WI38 (cell line): ENCODE measurements at regions not wholly inside any gene's neighbourhood (a gene's known extent, or its start where the extent isn't known, plus 50 kb on each side); places are given as distances from the start of the nearest gene placed in this dataset.
"Not testable (repeated sequence)": the region's sequence is repeated elsewhere in the genome, so short reads cannot be mapped to it uniquely, and the experiment has no call there.

Source experiments
- H3K4me3 ChIP-seq: 2 replicates; pipeline ENCODE4 v1.5.1; 2011; ENCODE audit warnings: low read depth, mild to moderate bottlenecking, control low read depth, low read length
- CTCF ChIP-seq: IDR thresholded peaks from 2 replicates; pipeline ENCODE4 v1.5.1; 2012; ENCODE audit warnings: low read depth, mild to moderate bottlenecking, control low read depth, low read length

GRCh38 chr12:131192951-131193350 lies 239.2 kb downstream of the ADGRD1 start:
- no peak overlapping the region for H3K4me3 ChIP-seq
- no peak for TF ChIP-seq CTCF

DNA sequence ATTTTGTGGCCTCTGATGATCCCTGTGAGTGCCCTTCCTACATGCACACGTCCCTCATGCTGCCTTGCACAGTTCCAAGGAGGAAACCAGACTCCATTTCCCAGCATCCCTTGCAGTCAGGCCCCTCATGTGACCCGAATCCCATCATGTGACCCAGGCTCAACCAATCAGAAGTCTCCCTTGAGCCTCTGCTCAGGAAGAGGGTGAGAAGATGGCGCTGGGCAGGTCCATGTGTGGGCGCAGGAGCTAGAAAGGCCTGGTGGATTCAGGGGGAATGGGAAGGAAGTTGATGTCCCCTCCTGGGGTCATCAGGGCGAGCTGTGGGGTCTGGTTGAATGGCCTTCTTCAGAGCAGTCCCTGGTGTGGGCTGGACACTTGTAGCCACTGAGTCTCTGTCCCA lies 240.5 kb downstream of the ADGRD1 start:
- no peak for TF ChIP-seq CTCF
- no peak overlapping the region for H3K4me3 ChIP-seq

DNA sequence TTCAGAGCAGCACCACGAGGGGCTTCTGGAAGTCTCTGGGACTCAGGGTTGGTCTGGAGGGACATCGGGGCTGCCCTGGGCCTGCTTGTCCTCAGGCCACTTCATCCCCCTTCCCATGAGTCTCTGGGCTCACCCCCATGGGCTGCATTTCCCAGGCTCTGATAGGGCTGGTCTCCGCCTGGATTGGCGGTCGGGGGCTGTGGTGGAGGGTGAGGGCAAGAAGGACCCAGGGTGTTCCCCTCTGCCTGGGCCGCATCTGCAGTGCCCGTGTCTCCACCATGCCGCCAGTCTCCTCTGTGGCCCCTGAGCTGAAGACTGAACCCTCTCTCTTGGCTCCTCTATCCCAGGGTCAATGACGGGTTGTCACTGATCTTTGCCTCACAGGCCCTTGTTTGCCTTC lies 242.1 kb downstream of the ADGRD1 start:
- TF ChIP-seq CTCF: no peak
- H3K4me3 ChIP-seq: no peak overlapping the region

DNA sequence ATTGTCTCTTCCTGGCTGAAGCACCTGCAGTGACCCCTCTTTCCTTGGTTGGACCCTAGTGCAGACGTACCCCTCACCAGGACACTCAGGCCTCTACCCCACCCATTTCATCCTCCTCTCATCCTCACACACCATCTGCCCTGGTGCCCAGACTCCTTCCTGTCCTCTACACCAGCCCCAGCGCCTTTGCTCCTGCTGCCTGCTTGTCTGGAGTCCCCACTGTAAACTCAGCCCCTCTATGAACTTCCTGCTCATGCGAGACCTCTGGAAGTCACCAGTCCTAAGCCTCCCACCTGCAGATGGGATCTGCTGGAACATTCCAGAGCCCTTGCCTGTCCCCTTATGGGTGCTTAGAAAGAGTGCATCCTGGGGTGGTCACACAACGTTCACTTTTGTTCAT lies 242.5 kb downstream of the ADGRD1 start:
- TF ChIP-seq CTCF: no peak
- no peak overlapping the region for H3K4me3 ChIP-seq

- no peak for TF ChIP-seq CTCF
- no peak overlapping the region for H3K4me3 ChIP-seq
Measured at GRCh38 chr12:131197490-131197889, 243.8 kb downstream of the ADGRD1 start.

GRCh38 chr12:131199221-131199620 lies 245.5 kb downstream of the ADGRD1 start:
- TF ChIP-seq CTCF: no peak
- no peak overlapping the region for H3K4me3 ChIP-seq

DNA sequence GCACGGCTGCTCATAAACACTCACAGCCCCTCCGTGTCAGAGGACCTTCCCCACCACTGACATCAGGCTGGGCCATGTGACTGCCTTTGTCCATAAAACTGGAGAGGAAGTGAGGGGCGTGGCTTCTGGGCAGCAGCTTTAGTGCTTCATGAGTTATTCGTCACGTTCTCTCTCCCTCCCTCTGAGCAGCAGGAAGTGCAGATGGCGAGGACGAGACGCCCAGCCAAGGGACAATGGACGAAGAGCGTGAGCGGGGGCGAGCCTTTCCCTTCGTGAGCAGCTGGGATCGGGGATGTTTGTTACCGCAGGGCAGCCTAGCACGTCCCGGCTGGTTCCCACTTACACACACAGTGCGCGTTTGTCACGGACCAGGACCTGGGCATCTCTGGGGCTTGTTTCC lies 248.2 kb downstream of the ADGRD1 start:
- not testable (repeated sequence) for H3K4me3 ChIP-seq

GRCh38 chr12:131202592-131203378 lies 249.1 kb downstream of the ADGRD1 start:
- no peak overlapping the region for H3K4me3 ChIP-seq
- TF ChIP-seq CTCF: no peak
